PC-3 (cell line): ENCODE measurements at regions not wholly inside any gene's neighbourhood (a gene's known extent, or its start where the extent isn't known, plus 50 kb on each side); places are given as distances from the start of the nearest gene placed in this dataset.

Experiments
- EZH2 ChIP-seq: fragments of 300-600 bp; sonication (generic); IDR thresholded peaks from one replicate; pipeline ENCODE4 v1.6.1; 2017; ENCODE audit warnings: antibody characterized with exemption, mild to moderate bottlenecking, low read length; ENCODE audit not compliant: unreplicated experiment
- EZH2phosphoT487 ChIP-seq: fragments of 300-600 bp; sonication (generic); IDR thresholded peaks from 2 replicates; pipeline ENCODE4 v1.6.1; 2018; ENCODE audit warnings: mild to moderate bottlenecking, antibody characterized with exemption, low read length, borderline replicate concordance
- TF ChIP-seq, protein P1 (sequence below): fragments of 300-600 bp; sonication (generic); conservative IDR thresholded peaks from 2 replicates; pipeline ENCODE4 v1.5.1; 2017; ENCODE audit warnings: antibody characterized with exemption, low read depth, mild to moderate bottlenecking, low read length

- no peak for TF ChIP-seq EZH2
- TF ChIP-seq, protein P1, sequence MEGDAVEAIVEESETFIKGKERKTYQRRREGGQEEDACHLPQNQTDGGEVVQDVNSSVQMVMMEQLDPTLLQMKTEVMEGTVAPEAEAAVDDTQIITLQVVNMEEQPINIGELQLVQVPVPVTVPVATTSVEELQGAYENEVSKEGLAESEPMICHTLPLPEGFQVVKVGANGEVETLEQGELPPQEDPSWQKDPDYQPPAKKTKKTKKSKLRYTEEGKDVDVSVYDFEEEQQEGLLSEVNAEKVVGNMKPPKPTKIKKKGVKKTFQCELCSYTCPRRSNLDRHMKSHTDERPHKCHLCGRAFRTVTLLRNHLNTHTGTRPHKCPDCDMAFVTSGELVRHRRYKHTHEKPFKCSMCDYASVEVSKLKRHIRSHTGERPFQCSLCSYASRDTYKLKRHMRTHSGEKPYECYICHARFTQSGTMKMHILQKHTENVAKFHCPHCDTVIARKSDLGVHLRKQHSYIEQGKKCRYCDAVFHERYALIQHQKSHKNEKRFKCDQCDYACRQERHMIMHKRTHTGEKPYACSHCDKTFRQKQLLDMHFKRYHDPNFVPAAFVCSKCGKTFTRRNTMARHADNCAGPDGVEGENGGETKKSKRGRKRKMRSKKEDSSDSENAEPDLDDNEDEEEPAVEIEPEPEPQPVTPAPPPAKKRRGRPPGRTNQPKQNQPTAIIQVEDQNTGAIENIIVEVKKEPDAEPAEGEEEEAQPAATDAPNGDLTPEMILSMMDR: no peak
- TF ChIP-seq EZH2phosphoT487: no peak
These were observed 381.0 kb upstream of the TSHZ3 start for GRCh38 chr19:31730270-31730669.
